ENCODE measurements at regions not wholly inside any gene's neighbourhood (a gene's known extent, or its start where the extent isn't known, plus 50 kb on each side); places are given as distances from the start of the nearest gene placed in this dataset.

- TF ChIP-seq CTCF (conservative IDR thresholded peaks at IDR 0.05; ENCODE audit: low read depth, low read length) (no peak), EZH2 (IDR thresholded peaks at IDR 0.05; ENCODE audit: borderline replicate concordance, low read depth, low read length, poor library complexity, severe bottlenecking) (no peak)
Observed at GRCh38 chr3:170766253-170766652, 103.7 kb downstream of the RPL22L1 start.

All from A673 (cell line).